HEK293 (cell line): ENCODE measurements at regions not wholly inside any gene's neighbourhood (a gene's known extent, or its start where the extent isn't known, plus 50 kb on each side); places are given as distances from the start of the nearest gene placed in this dataset.

Experiments
- CTCF ChIA-PET: fragments of 350-600 bp; formaldehyde crosslinking; extraction: SDS; loops from one replicate; lab custom pipeline; 2021; ENCODE audit warnings: antibody characterized with exemption; lab: Yijun Ruan, JAX
- POLR2A ChIA-PET: fragments of 300-600 bp; formaldehyde crosslinking; extraction: SDS; loops from one replicate; lab custom pipeline; 2020; ENCODE audit warnings: antibody characterized with exemption, inconsistent platforms; lab: Yijun Ruan, JAX
- H3K27ac ChIP-seq: fragments of 200-500 bp; sonication (Bioruptor generic); 2 replicates; pipeline ENCODE4 v1.5.1; 2014; ENCODE audit warnings: low read depth, low read length, control low read depth, inconsistent platforms; ENCODE audit errors: extremely low read depth
- H3K36me3 ChIP-seq, 2 experiments: fragments of 200-500 bp in 1 of 2; sonication (Bioruptor generic) in 1 of 2; 1 replicate in 1 of 2; 2 replicates in 1 of 2; pipeline ENCODE4 v1.5.1; 2014 to 2017; ENCODE audit warnings: inconsistent platforms in 2 of 2, low read length in 2 of 2; ENCODE audit not compliant: control insufficient read depth in 2 of 2, insufficient read depth in 1 of 2
- H3K4me1 ChIP-seq: fragments of 200-500 bp; sonication (Bioruptor generic); 2 replicates; pipeline ENCODE4 v1.5.1; 2014; ENCODE audit warnings: mild to moderate bottlenecking, low read length, inconsistent platforms; ENCODE audit not compliant: control insufficient read depth, insufficient read depth
- H3K4me3 ChIP-seq: 2 replicates; pipeline ENCODE4 v1.5.1; 2011; ENCODE audit warnings: low read depth, mild to moderate bottlenecking, control low read depth, low read length, moderate library complexity
- H3K9me3 ChIP-seq: fragments of 200-500 bp; sonication (Bioruptor generic); 2 replicates; pipeline ENCODE4 v1.5.1; 2014; ENCODE audit warnings: low read depth, low read length, inconsistent platforms; ENCODE audit not compliant: control insufficient read depth, insufficient read depth
- BCL11B ChIP-seq: fragments of 450-650 bp; formaldehyde crosslinking; IDR thresholded peaks from 2 replicates; pipeline ENCODE4 v1.5.1; 2016; ENCODE audit warnings: low read depth, missing biosample characterization, missing genetic modification characterization
- IKZF3 ChIP-seq: fragments of 450-650 bp; IDR thresholded peaks from 2 replicates; pipeline ENCODE4 v1.5.0; 2018; ENCODE audit warnings: missing biosample characterization, mild to moderate bottlenecking, missing genetic modification characterization, moderate library complexity
- TCF7L2 ChIP-seq: IDR thresholded peaks from 2 replicates; pipeline ENCODE4 v1.6.1; 2011; ENCODE audit warnings: low read depth, mild to moderate bottlenecking, inconsistent platforms, low read length, moderate library complexity, borderline replicate concordance
- ZBTB1 ChIP-seq: fragments of 450-650 bp; formaldehyde crosslinking; IDR thresholded peaks from 2 replicates; pipeline ENCODE4 v1.5.1; 2016; ENCODE audit warnings: missing biosample characterization, missing genetic modification characterization
- ZBTB17 ChIP-seq: fragments of 450-650 bp; formaldehyde crosslinking; IDR thresholded peaks from 2 replicates; pipeline ENCODE4 v1.5.1; 2016; ENCODE audit warnings: missing biosample characterization, missing genetic modification characterization
- ZBTB20 ChIP-seq: fragments of 450-650 bp; formaldehyde crosslinking; IDR thresholded peaks from 2 replicates; pipeline ENCODE4 v1.5.1; 2016; ENCODE audit warnings: missing biosample characterization, missing genetic modification characterization
- ZEB2 ChIP-seq: fragments of 450-650 bp; formaldehyde crosslinking; IDR thresholded peaks from 2 replicates; pipeline ENCODE4 v1.5.1; 2016; ENCODE audit warnings: missing biosample characterization, missing genetic modification characterization
- ZFHX2 ChIP-seq: fragments of 450-650 bp; formaldehyde crosslinking; conservative IDR thresholded peaks from 2 replicates; pipeline ENCODE4 v1.5.1; 2016; ENCODE audit warnings: missing biosample characterization, missing genetic modification characterization
- ZNF157 ChIP-seq: fragments of 450-650 bp; formaldehyde crosslinking; IDR thresholded peaks from 2 replicates; pipeline ENCODE4 v1.5.1; 2016; ENCODE audit warnings: missing biosample characterization, missing genetic modification characterization
- ZNF169 ChIP-seq: fragments of 450-650 bp; formaldehyde crosslinking; IDR thresholded peaks from 2 replicates; pipeline ENCODE4 v1.5.1; 2016; ENCODE audit warnings: missing biosample characterization, missing genetic modification characterization
- ZNF202 ChIP-seq: fragments of 450-650 bp; formaldehyde crosslinking; IDR thresholded peaks from 2 replicates; pipeline ENCODE4 v1.5.1; 2016; ENCODE audit warnings: missing biosample characterization, missing genetic modification characterization, borderline replicate concordance
- ZNF214 ChIP-seq: fragments of 450-650 bp; formaldehyde crosslinking; IDR thresholded peaks from 2 replicates; pipeline ENCODE4 v1.5.1; 2017; ENCODE audit warnings: missing biosample characterization, mild to moderate bottlenecking, missing genetic modification characterization, borderline replicate concordance
- ZNF354C ChIP-seq: fragments of 450-650 bp; formaldehyde crosslinking; IDR thresholded peaks from 2 replicates; pipeline ENCODE4 v1.5.1; 2016; ENCODE audit warnings: missing biosample characterization, missing genetic modification characterization, low read depth, borderline replicate concordance
- ZNF366 ChIP-seq: fragments of 450-650 bp; formaldehyde crosslinking; conservative IDR thresholded peaks from 2 replicates; pipeline ENCODE4 v1.5.1; 2016; ENCODE audit warnings: missing biosample characterization, missing genetic modification characterization
- ZNF548 ChIP-seq: fragments of 450-650 bp; formaldehyde crosslinking; IDR thresholded peaks from 2 replicates; pipeline ENCODE4 v1.5.1; 2016; ENCODE audit warnings: missing biosample characterization, missing genetic modification characterization
- ZNF621 ChIP-seq: fragments of 450-650 bp; formaldehyde crosslinking; IDR thresholded peaks from 2 replicates; pipeline ENCODE4 v1.5.1; 2017; ENCODE audit warnings: missing biosample characterization, missing genetic modification characterization
- ZNF654 ChIP-seq: fragments of 450-650 bp; formaldehyde crosslinking; IDR thresholded peaks from 2 replicates; pipeline ENCODE4 v1.5.1; 2016; ENCODE audit warnings: low read depth, missing biosample characterization, missing genetic modification characterization
- ZNF658 ChIP-seq: fragments of 450-650 bp; formaldehyde crosslinking; IDR thresholded peaks from 2 replicates; pipeline ENCODE4; 2016; ENCODE audit warnings: missing biosample characterization, missing genetic modification characterization
- ZNF660 ChIP-seq: fragments of 450-650 bp; IDR thresholded peaks from 2 replicates; pipeline ENCODE4 v1.5.1; 2018; ENCODE audit warnings: missing biosample characterization, mild to moderate bottlenecking, missing genetic modification characterization
- ZNF664 ChIP-seq: fragments of 450-650 bp; formaldehyde crosslinking; IDR thresholded peaks from 2 replicates; pipeline ENCODE4 v1.5.1; 2016; ENCODE audit warnings: missing biosample characterization, missing genetic modification characterization
- ZNF843 ChIP-seq: fragments of 450-650 bp; formaldehyde crosslinking; IDR thresholded peaks from 2 replicates; pipeline ENCODE4 v1.5.1; 2016; ENCODE audit warnings: missing biosample characterization, missing genetic modification characterization
- TF ChIP-seq, protein P1 (sequence below): fragments of 450-650 bp; formaldehyde crosslinking; IDR thresholded peaks from 2 replicates; pipeline ENCODE4 v1.5.1; 2017; ENCODE audit warnings: missing biosample characterization, missing genetic modification characterization
- TF ChIP-seq, protein P2 (sequence below): fragments of 450-650 bp; formaldehyde crosslinking; IDR thresholded peaks from 2 replicates; pipeline ENCODE4 v1.5.1; 2016; ENCODE audit warnings: missing biosample characterization, missing genetic modification characterization
- TF ChIP-seq, protein P3 (sequence below): fragments of 450-650 bp; formaldehyde crosslinking; IDR thresholded peaks from 2 replicates; pipeline ENCODE4 v1.5.1; 2016; ENCODE audit warnings: missing biosample characterization, missing genetic modification characterization

DNA sequence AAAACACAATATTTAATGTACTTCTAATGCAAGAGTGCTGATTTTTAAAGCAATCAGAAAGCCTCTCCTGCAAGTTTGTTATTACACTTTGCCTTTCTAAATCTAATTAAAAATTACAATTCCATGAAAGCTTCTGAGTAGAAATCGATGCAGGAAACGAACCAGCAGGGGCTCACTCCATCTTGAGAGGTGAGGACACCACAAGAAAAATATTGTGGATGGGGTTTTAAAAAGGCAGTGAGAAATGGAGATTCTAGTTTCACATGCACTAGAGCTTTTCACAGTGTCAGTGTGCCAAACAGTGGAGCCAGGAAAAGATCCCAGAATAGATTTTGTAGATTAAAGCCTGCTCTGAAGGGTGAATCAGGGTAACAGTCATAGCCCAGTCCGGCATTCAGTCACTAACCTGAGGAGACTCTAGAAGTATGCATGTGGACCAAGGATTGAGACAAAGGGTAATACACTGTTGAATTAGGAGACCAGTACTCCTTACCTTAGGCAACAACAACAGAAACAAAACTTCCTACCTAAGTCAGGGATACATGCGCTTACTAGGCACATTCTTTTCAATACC, 362.3 kb downstream of the NAF1 start:
- ChIA-PET POLR2A (no interaction called here), CTCF (no interaction called here)
- Histone ChIP-seq H3K4me3 (no peak overlapping the region), H3K4me1 (no peaks in the 10 kb centered on the region), H3K27ac (no peak overlapping the region), H3K36me3 (no peaks in the 10 kb centered on the region), H3K9me3 (no peaks in the 10 kb centered on the region)
- TF ChIP-seq TCF7L2 (no peak), BCL11B (no peak), ZNF658 (tag by site-specific recombination) (no peak), IKZF3 (tag by site-specific recombination) (no peak), ZEB2 (tag by site-specific recombination) (no peak), ZNF366 (no peak), ZNF664 (no peak), ZNF214 (tag by site-specific recombination) (no peak), ZFHX2 (no peak), ZNF621 (no peak), ZNF654 (tag by site-specific recombination) (no peak), ZNF548 (tag by site-specific recombination) (no peak), ZNF354C (tag by site-specific recombination) (no peak), ZNF202 (no peak), ZBTB1 (no peak), ZNF169 (no peak), ZBTB20 (no peak), ZNF157 (tag by site-specific recombination) (no peak)
- TF ChIP-seq, protein P1, sequence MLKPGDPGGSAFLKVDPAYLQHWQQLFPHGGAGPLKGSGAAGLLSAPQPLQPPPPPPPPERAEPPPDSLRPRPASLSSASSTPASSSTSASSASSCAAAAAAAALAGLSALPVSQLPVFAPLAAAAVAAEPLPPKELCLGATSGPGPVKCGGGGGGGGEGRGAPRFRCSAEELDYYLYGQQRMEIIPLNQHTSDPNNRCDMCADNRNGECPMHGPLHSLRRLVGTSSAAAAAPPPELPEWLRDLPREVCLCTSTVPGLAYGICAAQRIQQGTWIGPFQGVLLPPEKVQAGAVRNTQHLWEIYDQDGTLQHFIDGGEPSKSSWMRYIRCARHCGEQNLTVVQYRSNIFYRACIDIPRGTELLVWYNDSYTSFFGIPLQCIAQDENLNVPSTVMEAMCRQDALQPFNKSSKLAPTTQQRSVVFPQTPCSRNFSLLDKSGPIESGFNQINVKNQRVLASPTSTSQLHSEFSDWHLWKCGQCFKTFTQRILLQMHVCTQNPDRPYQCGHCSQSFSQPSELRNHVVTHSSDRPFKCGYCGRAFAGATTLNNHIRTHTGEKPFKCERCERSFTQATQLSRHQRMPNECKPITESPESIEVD (tag by site-specific recombination), result no peak
- TF ChIP-seq, protein P2, sequence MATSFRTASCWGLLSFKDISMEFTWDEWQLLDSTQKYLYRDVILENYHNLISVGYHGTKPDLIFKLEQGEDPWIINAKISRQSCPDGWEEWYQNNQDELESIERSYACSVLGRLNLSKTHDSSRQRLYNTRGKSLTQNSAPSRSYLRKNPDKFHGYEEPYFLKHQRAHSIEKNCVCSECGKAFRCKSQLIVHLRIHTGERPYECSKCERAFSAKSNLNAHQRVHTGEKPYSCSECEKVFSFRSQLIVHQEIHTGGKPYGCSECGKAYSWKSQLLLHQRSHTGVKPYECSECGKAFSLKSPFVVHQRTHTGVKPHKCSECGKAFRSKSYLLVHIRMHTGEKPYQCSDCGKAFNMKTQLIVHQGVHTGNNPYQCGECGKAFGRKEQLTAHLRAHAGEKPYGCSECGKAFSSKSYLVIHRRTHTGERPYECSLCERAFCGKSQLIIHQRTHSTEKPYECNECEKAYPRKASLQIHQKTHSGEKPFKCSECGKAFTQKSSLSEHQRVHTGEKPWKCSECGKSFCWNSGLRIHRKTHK (tag by site-specific recombination), result no peak
- TF ChIP-seq, all 188 proteins: peak for 0

DNA sequence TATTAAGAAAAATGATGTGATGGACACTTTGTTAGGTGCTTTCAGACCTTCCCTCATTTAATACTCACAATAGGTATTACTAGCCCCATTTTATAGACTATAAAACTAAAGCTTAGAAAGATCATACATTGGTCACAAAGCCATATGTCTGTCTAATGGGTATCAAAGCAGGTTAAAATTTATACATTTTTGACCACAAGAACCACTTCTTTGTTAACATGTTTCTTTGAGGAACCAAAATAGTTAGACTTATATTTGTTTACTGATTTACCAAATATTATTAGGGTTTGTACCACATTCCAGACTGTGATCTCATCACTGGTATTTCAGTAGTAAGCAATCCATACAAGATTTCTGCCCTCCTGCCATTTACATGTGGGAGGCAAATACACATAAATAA, 363.3 kb downstream of the NAF1 start:
- Histone ChIP-seq H3K9me3 (no peaks in the 10 kb centered on the region), H3K4me3 (no peak overlapping the region), H3K27ac (no peak overlapping the region), H3K36me3 (no peaks in the 10 kb centered on the region), H3K4me1 (no peaks in the 10 kb centered on the region)
- POLR2A ChIA-PET, result no interaction called here
- TF ChIP-seq ZNF843 (tag by site-specific recombination), result no peak
- TF ChIP-seq, protein P3, sequence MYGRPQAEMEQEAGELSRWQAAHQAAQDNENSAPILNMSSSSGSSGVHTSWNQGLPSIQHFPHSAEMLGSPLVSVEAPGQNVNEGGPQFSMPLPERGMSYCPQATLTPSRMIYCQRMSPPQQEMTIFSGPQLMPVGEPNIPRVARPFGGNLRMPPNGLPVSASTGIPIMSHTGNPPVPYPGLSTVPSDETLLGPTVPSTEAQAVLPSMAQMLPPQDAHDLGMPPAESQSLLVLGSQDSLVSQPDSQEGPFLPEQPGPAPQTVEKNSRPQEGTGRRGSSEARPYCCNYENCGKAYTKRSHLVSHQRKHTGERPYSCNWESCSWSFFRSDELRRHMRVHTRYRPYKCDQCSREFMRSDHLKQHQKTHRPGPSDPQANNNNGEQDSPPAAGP, result no peak
- no peak for TF ChIP-seq ZBTB17
- TF ChIP-seq ZNF660, result no peak
- CTCF ChIA-PET, result no interaction called here
